ENCODE measurements at regions not wholly inside any gene's neighbourhood (a gene's known extent, or its start where the extent isn't known, plus 50 kb on each side); places are given as distances from the start of the nearest gene placed in this dataset.

GRCh38 chr4:128393101-128393704 lies 105.6 kb upstream of the PGRMC2 start (continued):
- TF ChIP-seq, protein P1, sequence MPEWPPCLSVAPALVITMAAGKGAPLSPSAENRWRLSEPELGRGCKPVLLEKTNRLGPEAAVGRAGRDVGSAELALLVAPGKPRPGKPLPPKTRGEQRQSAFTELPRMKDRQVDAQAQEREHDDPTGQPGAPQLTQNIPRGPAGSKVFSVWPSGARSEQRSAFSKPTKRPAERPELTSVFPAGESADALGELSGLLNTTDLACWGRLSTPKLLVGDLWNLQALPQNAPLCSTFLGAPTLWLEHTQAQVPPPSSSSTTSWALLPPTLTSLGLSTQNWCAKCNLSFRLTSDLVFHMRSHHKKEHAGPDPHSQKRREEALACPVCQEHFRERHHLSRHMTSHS (tag by site-specific recombination; IDR thresholded peaks at IDR 0.05), result peak; percentile 81
- TF ChIP-seq ZNF48 (tag by site-specific recombination; IDR thresholded peaks at IDR 0.05), result no peak
- 0 out of 2 replicates have a peak, but pooled peaks have one; percentile 84 for TF ChIP-seq ZNF24 (tag by site-specific recombination; IDR thresholded peaks at IDR 0.05)
- peak; percentile 91 for TF ChIP-seq PRDM4 (tag by site-specific recombination; IDR thresholded peaks at IDR 0.05)
- TF ChIP-seq ZNF341 (tag by site-specific recombination; IDR thresholded peaks at IDR 0.05; ENCODE audit: low read depth), result peak; percentile 72
- TF ChIP-seq ZBTB20 (tag by site-specific recombination; IDR thresholded peaks at IDR 0.05), result no peak
- no peak for TF ChIP-seq PRDM1 (tag by site-specific recombination; IDR thresholded peaks at IDR 0.05)
- TF ChIP-seq, protein P2, sequence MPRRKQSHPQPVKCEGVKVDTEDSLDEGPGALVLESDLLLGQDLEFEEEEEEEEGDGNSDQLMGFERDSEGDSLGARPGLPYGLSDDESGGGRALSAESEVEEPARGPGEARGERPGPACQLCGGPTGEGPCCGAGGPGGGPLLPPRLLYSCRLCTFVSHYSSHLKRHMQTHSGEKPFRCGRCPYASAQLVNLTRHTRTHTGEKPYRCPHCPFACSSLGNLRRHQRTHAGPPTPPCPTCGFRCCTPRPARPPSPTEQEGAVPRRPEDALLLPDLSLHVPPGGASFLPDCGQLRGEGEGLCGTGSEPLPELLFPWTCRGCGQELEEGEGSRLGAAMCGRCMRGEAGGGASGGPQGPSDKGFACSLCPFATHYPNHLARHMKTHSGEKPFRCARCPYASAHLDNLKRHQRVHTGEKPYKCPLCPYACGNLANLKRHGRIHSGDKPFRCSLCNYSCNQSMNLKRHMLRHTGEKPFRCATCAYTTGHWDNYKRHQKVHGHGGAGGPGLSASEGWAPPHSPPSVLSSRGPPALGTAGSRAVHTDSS (tag by site-specific recombination; IDR thresholded peaks at IDR 0.05), result 0 out of 2 replicates have a peak, but pooled peaks have one; percentile 20
- no peak for TF ChIP-seq ZFP3 (tag by site-specific recombination; IDR thresholded peaks at IDR 0.05; ENCODE audit: low read depth)
- TF ChIP-seq ZNF398 (tag by site-specific recombination; IDR thresholded peaks at IDR 0.05), result peak; percentile 78
- no peak for TF ChIP-seq ZNF239 (tag by site-specific recombination; IDR thresholded peaks at IDR 0.05)
- TF ChIP-seq ZNF610 (tag by site-specific recombination; IDR thresholded peaks at IDR 0.05; ENCODE audit: borderline replicate concordance), result 0 out of 2 replicates have a peak, but pooled peaks have one; percentile 72
- no peak for TF ChIP-seq ZNF645 (tag by site-specific recombination; IDR thresholded peaks at IDR 0.05)
- TF ChIP-seq, protein P3, sequence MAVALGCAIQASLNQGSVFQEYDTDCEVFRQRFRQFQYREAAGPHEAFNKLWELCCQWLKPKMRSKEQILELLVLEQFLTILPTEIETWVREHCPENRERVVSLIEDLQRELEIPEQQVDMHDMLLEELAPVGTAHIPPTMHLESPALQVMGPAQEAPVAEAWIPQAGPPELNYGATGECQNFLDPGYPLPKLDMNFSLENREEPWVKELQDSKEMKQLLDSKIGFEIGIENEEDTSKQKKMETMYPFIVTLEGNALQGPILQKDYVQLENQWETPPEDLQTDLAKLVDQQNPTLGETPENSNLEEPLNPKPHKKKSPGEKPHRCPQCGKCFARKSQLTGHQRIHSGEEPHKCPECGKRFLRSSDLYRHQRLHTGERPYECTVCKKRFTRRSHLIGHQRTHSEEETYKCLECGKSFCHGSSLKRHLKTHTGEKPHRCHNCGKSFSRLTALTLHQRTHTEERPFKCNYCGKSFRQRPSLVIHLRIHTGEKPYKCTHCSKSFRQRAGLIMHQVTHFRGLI (tag by site-specific recombination; IDR thresholded peaks at IDR 0.05), result peak; percentile 61; the same call in 1 of the 2 replicates
- TF ChIP-seq PATZ1 (tag by site-specific recombination; IDR thresholded peaks at IDR 0.05), result peak; percentile 89
- TF ChIP-seq ZNF621 (tag by site-specific recombination; IDR thresholded peaks at IDR 0.05), result no peak
- TF ChIP-seq ZNF624 (tag by site-specific recombination; IDR thresholded peaks at IDR 0.05), result no peak
- TF ChIP-seq EGR2 (tag by site-specific recombination; IDR thresholded peaks at IDR 0.05; ENCODE audit: low read depth), result no peak
- peak; percentile 71; the same call in 1 of the 2 replicates for TF ChIP-seq ZNF501 (tag by site-specific recombination; IDR thresholded peaks at IDR 0.05)
- peak; percentile 85 for TF ChIP-seq OVOL3 (tag by site-specific recombination; IDR thresholded peaks at IDR 0.05)
- TF ChIP-seq ZNF10 (tag by site-specific recombination; IDR thresholded peaks at IDR 0.05), result peak; percentile 49; the same call in 1 of the 2 replicates
- peak; percentile 88 for TF ChIP-seq GLIS1 (tag by site-specific recombination; IDR thresholded peaks at IDR 0.05)
- peak; percentile 48; the same call in 1 of the 2 replicates for TF ChIP-seq ZNF768 (tag by site-specific recombination; IDR thresholded peaks at IDR 0.05)
- no peak for TF ChIP-seq ZNF571 (tag by site-specific recombination; IDR thresholded peaks at IDR 0.05)
- peak; percentile 61 for TF ChIP-seq ZBTB8A (tag by site-specific recombination; IDR thresholded peaks at IDR 0.05)
- TF ChIP-seq ZNF214 (tag by site-specific recombination; IDR thresholded peaks at IDR 0.05; ENCODE audit: borderline replicate concordance), result no peak
- TF ChIP-seq, protein P4, sequence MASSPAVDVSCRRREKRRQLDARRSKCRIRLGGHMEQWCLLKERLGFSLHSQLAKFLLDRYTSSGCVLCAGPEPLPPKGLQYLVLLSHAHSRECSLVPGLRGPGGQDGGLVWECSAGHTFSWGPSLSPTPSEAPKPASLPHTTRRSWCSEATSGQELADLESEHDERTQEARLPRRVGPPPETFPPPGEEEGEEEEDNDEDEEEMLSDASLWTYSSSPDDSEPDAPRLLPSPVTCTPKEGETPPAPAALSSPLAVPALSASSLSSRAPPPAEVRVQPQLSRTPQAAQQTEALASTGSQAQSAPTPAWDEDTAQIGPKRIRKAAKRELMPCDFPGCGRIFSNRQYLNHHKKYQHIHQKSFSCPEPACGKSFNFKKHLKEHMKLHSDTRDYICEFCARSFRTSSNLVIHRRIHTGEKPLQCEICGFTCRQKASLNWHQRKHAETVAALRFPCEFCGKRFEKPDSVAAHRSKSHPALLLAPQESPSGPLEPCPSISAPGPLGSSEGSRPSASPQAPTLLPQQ (tag by site-specific recombination; IDR thresholded peaks at IDR 0.05), result peak; percentile 69; the same call in 1 of the 2 replicates

Data from HEK293 (cell line).